Adrenal gland (tissue), 9 donors: ENCODE measurements at regions not wholly inside any gene's neighbourhood (a gene's known extent, or its start where the extent isn't known, plus 50 kb on each side); places are given as distances from the start of the nearest gene placed in this dataset.

ENCODE experiments used
- DNase-seq, 7 donors: peaks; one replicate each; pipeline ENCODE4 v3.0.0-alpha.2; 2019 to 2020
- H3K27ac ChIP-seq, 5 donors: fragments of 200-600 bp; sonication (generic) in 4 of 5; 1 replicate in 3 of 5; 2 replicates in 2 of 5; pipeline versions ENCODE4 v1.5.1 to v1.8.0; 2016 to 2020; ENCODE audit warnings: mild to moderate bottlenecking in 1 of 5
- H3K27me3 ChIP-seq: fragments of 200-600 bp; 2 replicates; pipeline ENCODE4 v1.8.0; 2021
- H3K36me3 ChIP-seq, 2 donors: fragments of 200-600 bp; replicated peaks in 1 of 2; 1 replicate in 1 of 2; 2 replicates in 1 of 2; pipeline versions ENCODE4 v1.5.1 to v1.8.0; 2018 to 2022
- H3K4me1 ChIP-seq, 2 donors: fragments of 200-600 bp; replicated peaks in 1 of 2; 1 replicate in 1 of 2; 2 replicates in 1 of 2; pipeline versions ENCODE4 v1.5.1 to v1.8.0; 2018 to 2021
- H3K4me3 ChIP-seq, 4 donors: fragments of 200-600 bp; sonication (generic) in 3 of 4; one replicate each; pipeline ENCODE4 v1.5.1; 2016 to 2018
- H3K9me3 ChIP-seq, 3 donors: fragments of 200-600 bp; sonication (generic) in 1 of 3; replicated peaks in 1 of 3; 1 replicate in 2 of 3; 2 replicates in 1 of 3; pipeline versions ENCODE4 v1.5.1 to v1.8.0; 2016 to 2021
- POLR2A ChIP-seq, 2 donors: fragments of 450-650 bp; IDR thresholded peaks; one replicate each; pipeline ENCODE4 v1.6.1; 2017; ENCODE audit warnings: antibody characterized with exemption in 2 of 2, mild to moderate bottlenecking in 2 of 2, moderate library complexity in 1 of 2
- WGBS, 4 donors: extraction: QIAGEN DNeasy Blood & Tissue Kit in 2 of 4; methylation state at CpG; one replicate each; pipeline versions ENCODE4 v1.1.5 to v1.1.7; 2013 to 2017; 5-methylcytosine and 5-hydroxymethylcytosine counted together
- intact Hi-C, 2 donors: fragments of 100-400 bp; cut with DNase I; formaldehyde crosslinking; loops; one replicate each; pipeline versions ENCODE4 v1.14.1 to v1.15.0; 2022 to 2023
- TF ChIP-seq, protein P1 (sequence below), 6 experiments: fragments of 450-650 bp in 4 of 6; fragments of 200-600 bp in 2 of 6; sonication (generic) in 1 of 6; IDR thresholded peaks; 1 replicate in 5 of 6; 2 replicates in 1 of 6; pipeline versions ENCODE4 v1.5.1 to v1.8.0; 2016 to 2021; ENCODE audit warnings: antibody characterized with exemption in 6 of 6, mild to moderate bottlenecking in 2 of 6, moderate library complexity in 1 of 6
- donor health status: healthy with polysubstance abuse.
- donor health status: Bipolar disorder and iron deficiency.
- donor health status: DM: yes; HTN: yes; CAD: no.
- donor health status: DM: no; HTN: no; CAD: no.
- donor health status: DM: no; HTN: no; CAD: no.

- no peaks in the 10 kb centered on the region for H3K36me3 ChIP-seq
- no peak for TF ChIP-seq POLR2A (IDR thresholded peaks at IDR 0.05)
- TF ChIP-seq, protein P1, sequence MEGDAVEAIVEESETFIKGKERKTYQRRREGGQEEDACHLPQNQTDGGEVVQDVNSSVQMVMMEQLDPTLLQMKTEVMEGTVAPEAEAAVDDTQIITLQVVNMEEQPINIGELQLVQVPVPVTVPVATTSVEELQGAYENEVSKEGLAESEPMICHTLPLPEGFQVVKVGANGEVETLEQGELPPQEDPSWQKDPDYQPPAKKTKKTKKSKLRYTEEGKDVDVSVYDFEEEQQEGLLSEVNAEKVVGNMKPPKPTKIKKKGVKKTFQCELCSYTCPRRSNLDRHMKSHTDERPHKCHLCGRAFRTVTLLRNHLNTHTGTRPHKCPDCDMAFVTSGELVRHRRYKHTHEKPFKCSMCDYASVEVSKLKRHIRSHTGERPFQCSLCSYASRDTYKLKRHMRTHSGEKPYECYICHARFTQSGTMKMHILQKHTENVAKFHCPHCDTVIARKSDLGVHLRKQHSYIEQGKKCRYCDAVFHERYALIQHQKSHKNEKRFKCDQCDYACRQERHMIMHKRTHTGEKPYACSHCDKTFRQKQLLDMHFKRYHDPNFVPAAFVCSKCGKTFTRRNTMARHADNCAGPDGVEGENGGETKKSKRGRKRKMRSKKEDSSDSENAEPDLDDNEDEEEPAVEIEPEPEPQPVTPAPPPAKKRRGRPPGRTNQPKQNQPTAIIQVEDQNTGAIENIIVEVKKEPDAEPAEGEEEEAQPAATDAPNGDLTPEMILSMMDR (IDR thresholded peaks at IDR 0.05): no peak
- H3K9me3 ChIP-seq: no peaks in the 10 kb centered on the region
- no peak for DNase-seq
- 58 to 76% (median 72%) methylated on average over 3 of the region's 3 CpGs for WGBS, 4 donors
- no peaks in the 10 kb centered on the region for H3K4me1 ChIP-seq
- H3K27ac ChIP-seq: no peak overlapping the region
- intact Hi-C loops: no loop called here
- no peak overlapping the region for H3K4me3 ChIP-seq
- no peaks in the 10 kb centered on the region for H3K27me3 ChIP-seq
These were observed 110.2 kb downstream of the IFI44 start for GRCh38 chr1:78759881-78760280.

GRCh38 chr1:78760858-78761257 lies 111.2 kb downstream of the IFI44 start:
- Histone ChIP-seq H3K27ac (no peak overlapping the region), H3K4me3 (no peak overlapping the region), H3K4me1 (no peaks in the 10 kb centered on the region), H3K9me3 (no peaks in the 10 kb centered on the region), H3K36me3 (no peaks in the 10 kb centered on the region), H3K27me3 (no peaks in the 10 kb centered on the region)
- no peak for DNase-seq
- TF ChIP-seq POLR2A (IDR thresholded peaks at IDR 0.05): no peak
- TF ChIP-seq, protein P1 (IDR thresholded peaks at IDR 0.05): no peak
- 51 to 60% (median 57%) methylated on average over 2 of the region's 2 CpGs for WGBS, 4 donors
- intact Hi-C loops: no loop called here

DNA sequence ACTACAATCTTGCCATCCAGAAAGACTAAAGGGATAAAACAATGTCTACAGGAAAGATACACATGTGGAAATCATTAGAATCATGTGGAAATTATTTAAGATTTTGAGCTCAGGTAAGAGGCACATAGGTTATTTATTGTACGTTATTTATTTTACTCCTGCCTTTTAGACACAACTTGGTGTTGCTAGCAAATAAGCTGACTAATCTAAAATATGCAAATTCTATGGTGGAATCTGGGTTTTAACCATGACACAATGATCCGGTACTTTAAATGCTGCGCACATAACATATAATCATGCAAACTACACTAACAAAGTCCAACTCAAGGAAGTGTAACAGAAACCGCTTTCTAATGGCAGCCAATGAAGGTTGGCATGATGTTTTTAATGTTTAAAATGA lies 112.5 kb downstream of the IFI44 start:
- DNase-seq: no peak
- WGBS, 4 donors: 84 to 86% (median 85%) methylated on average over 4 of the region's 4 CpGs
- no peak overlapping the region for H3K27ac ChIP-seq
- no peaks in the 10 kb centered on the region for H3K4me1 ChIP-seq
- H3K36me3 ChIP-seq: no peaks in the 10 kb centered on the region
- TF ChIP-seq, protein P1 (IDR thresholded peaks at IDR 0.05): no peak
- no peak for TF ChIP-seq POLR2A (IDR thresholded peaks at IDR 0.05)
- H3K27me3 ChIP-seq: no peaks in the 10 kb centered on the region
- no peaks in the 10 kb centered on the region for H3K9me3 ChIP-seq
- intact Hi-C loops: no loop called here
- H3K4me3 ChIP-seq: no peak overlapping the region

DNA sequence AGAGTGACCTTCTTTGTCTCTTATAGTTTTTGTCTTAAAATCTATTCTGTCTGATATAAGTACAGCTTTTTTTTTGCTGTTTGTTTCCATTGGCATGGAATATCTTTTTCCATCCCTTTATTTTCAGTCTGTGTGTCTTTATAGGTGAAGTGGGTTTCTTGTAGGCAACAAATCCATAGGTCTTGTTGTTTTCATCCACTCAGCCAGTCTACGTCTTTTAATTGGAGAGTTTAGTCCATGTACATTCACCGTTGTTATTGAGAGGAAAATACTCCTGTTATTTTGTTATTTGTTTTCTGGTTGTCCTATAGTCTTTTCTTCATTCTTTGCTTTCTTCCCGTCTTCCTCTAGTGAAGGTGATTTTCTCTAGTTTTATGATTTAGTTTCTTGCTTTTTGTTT lies 115.9 kb downstream of the IFI44 start:
- intact Hi-C loops: no loop called here
- 79 to 84% (median 81%) methylated on average over 3 of the region's 3 CpGs for WGBS, 4 donors
- no peak overlapping the region for H3K4me3 ChIP-seq
- no peaks in the 10 kb centered on the region for H3K9me3 ChIP-seq
- H3K4me1 ChIP-seq: no peaks in the 10 kb centered on the region
- H3K27ac ChIP-seq: no peak overlapping the region
- no peaks in the 10 kb centered on the region for H3K27me3 ChIP-seq
- TF ChIP-seq, protein P1 (IDR thresholded peaks at IDR 0.05): no peak
- TF ChIP-seq POLR2A (IDR thresholded peaks at IDR 0.05): no peak
- H3K36me3 ChIP-seq: no peaks in the 10 kb centered on the region
- DNase-seq: no peak
